ENCODE measurements at regions not wholly inside any gene's neighbourhood (a gene's known extent, or its start where the extent isn't known, plus 50 kb on each side); places are given as distances from the start of the nearest gene placed in this dataset.

- ATAC-seq (ENCODE audit: low read depth) = no peak
- Histone ChIP-seq H4K91ac (ENCODE audit: insufficient read depth, low read depth, low read length) (no peak overlapping the region), H4K8ac (ENCODE audit: low read depth in 2 of 2, low read length in 2 of 2) (no peak overlapping the region), H3K9ac (ENCODE audit: low read depth, low read length) (no peak overlapping the region), H2BK15ac (ENCODE audit: low read depth, low read length) (no peak overlapping the region), H4K20me1 (ENCODE audit: insufficient read depth, low read length) (no peaks in the 10 kb centered on the region), H3K27me3 (ENCODE audit: control insufficient read depth, insufficient read depth, low read length) (no peaks in the 10 kb centered on the region), H2BK5ac (ENCODE audit: low read depth, low read length, poor library complexity, severe bottlenecking) (no peak overlapping the region), H3K4ac (ENCODE audit: low read depth, low read length) (no peak overlapping the region), H2AK5ac (ENCODE audit: low read depth, low read length) (no peak overlapping the region), H3K36me3 (ENCODE audit: control insufficient read depth, insufficient read depth, low read length) (no peaks in the 10 kb centered on the region), H3K79me1 (ENCODE audit: low read depth in 1 of 2, low read length in 2 of 2) (no peaks in the 10 kb centered on the region), H3K4me2 (ENCODE audit: low read depth, low read length) (no peak overlapping the region), H3K23ac (ENCODE audit: low read depth, low read length) (no peak overlapping the region), H2AFZ (replicated peaks; ENCODE audit: low read length, poor library complexity) (no peak overlapping the region), H2BK20ac (ENCODE audit: low read depth, low read length) (no peak overlapping the region), H3K4me1 (ENCODE audit: control insufficient read depth, insufficient read depth, low read length) (no peaks in the 10 kb centered on the region), H3K27ac (ENCODE audit: insufficient read depth, low read length) (no peak overlapping the region), H2AK9ac (replicated peaks; ENCODE audit: low read depth, low read length, poor library complexity) (no peak overlapping the region), H3K56ac (ENCODE audit: extremely low read depth, insufficient read depth, low read length) (no peak overlapping the region), H3K4me3 (ENCODE audit: insufficient read depth, low read depth, low read length) (no peak overlapping the region), H4K5ac (ENCODE audit: low read depth, low read length) (no peak overlapping the region), H3K18ac (ENCODE audit: low read depth, low read length) (no peak overlapping the region), H3K9me1 (ENCODE audit: insufficient read depth, low read length) (no peaks in the 10 kb centered on the region), H3K14ac (replicated peaks; ENCODE audit: low read depth, low read length) (no peak overlapping the region), H3K9me3 (ENCODE audit: control insufficient read depth, insufficient read depth, low read length) (0 out of 2 replicates have a peak, but pooled peaks cover 1% of the 10 kb centered on the region), H2BK120ac (ENCODE audit: low read depth, low read length) (no peak overlapping the region)
- dilution Hi-C loops (cut with HindIII; ENCODE audit: low sequenced_read_pairs, unreplicated experiment) (no loop called here), in situ Hi-C loops (cut with MboI; ENCODE audit: low sequenced_read_pairs) (no loop called here), intact Hi-C loops (cut with micrococcal nuclease) (no loop called here)
- BruUV-seq (replicated peaks) = no TSS peak
- no CpG with 5 or more reads among the region's 1 CpG for WGBS, 2 experiments (ENCODE audit: extremely low coverage in 2 of 2, insufficient read length in 1 of 2)
- TF ChIP-seq MXI1 (IDR thresholded peaks at IDR 0.05; ENCODE audit: borderline replicate concordance, low read depth, low read length) (no peak), SMC3 (IDR thresholded peaks at IDR 0.05; ENCODE audit: low read depth, low read length) (no peak), CHD1 (IDR thresholded peaks at IDR 0.05; ENCODE audit: low read depth, low read length) (no peak), NFE2L2 (IDR thresholded peaks at IDR 0.05; ENCODE audit: low read depth, low read length) (no peak)
- TF ChIP-seq, protein P1, sequence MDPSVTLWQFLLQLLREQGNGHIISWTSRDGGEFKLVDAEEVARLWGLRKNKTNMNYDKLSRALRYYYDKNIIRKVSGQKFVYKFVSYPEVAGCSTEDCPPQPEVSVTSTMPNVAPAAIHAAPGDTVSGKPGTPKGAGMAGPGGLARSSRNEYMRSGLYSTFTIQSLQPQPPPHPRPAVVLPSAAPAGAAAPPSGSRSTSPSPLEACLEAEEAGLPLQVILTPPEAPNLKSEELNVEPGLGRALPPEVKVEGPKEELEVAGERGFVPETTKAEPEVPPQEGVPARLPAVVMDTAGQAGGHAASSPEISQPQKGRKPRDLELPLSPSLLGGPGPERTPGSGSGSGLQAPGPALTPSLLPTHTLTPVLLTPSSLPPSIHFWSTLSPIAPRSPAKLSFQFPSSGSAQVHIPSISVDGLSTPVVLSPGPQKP (IDR thresholded peaks at IDR 0.05; ENCODE audit: borderline replicate concordance, low read depth, low read length) = no peak
- TF ChIP-seq, protein P2, sequence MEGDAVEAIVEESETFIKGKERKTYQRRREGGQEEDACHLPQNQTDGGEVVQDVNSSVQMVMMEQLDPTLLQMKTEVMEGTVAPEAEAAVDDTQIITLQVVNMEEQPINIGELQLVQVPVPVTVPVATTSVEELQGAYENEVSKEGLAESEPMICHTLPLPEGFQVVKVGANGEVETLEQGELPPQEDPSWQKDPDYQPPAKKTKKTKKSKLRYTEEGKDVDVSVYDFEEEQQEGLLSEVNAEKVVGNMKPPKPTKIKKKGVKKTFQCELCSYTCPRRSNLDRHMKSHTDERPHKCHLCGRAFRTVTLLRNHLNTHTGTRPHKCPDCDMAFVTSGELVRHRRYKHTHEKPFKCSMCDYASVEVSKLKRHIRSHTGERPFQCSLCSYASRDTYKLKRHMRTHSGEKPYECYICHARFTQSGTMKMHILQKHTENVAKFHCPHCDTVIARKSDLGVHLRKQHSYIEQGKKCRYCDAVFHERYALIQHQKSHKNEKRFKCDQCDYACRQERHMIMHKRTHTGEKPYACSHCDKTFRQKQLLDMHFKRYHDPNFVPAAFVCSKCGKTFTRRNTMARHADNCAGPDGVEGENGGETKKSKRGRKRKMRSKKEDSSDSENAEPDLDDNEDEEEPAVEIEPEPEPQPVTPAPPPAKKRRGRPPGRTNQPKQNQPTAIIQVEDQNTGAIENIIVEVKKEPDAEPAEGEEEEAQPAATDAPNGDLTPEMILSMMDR (conservative IDR thresholded peaks at IDR 0.05; ENCODE audit: low read depth, low read length) = no peak
- ChIA-PET POLR2A (ENCODE audit: unreplicated experiment) (no interaction called here), CTCF (interaction anchor here (2.4 kb wide), 1 partner anchor 13 kb away, joined by 6 read pairs; no protein-coding TSS in a partner anchor)
- DNase-seq = no peak
These were observed 472.5 kb upstream of the SGO1 start for GRCh38 chr3:20658491-20658890.
